Upper lobe of left lung (tissue), 4 donors: ENCODE measurements at regions not wholly inside any gene's neighbourhood (a gene's known extent, or its start where the extent isn't known, plus 50 kb on each side); places are given as distances from the start of the nearest gene placed in this dataset.

Experiments used
- CTCF ChIP-seq, 6 experiments: fragments of 450-650 bp in 4 of 6; fragments of 200-600 bp in 2 of 6; sonication (generic) in 2 of 6; IDR thresholded peaks; one replicate each; pipeline ENCODE4 v1.5.1; 2016 to 2019; ENCODE audit warnings: antibody characterized with exemption in 6 of 6
- EP300 ChIP-seq, 4 donors: sonication (generic); formaldehyde crosslinking; IDR thresholded peaks; one replicate each; pipeline ENCODE4 v1.5.1; 2017; ENCODE audit warnings: antibody characterized with exemption in 4 of 4, control low read depth in 2 of 4

- TF ChIP-seq CTCF (IDR thresholded peaks at IDR 0.05) (no peak), EP300 (IDR thresholded peaks at IDR 0.05) (no peak)
These were observed 342.9 kb upstream of the DPH6 start for GRCh38 chr15:35888815-35889214.
